Right cardiac atrium (tissue), 5 donors: ENCODE measurements at regions not wholly inside any gene's neighbourhood (a gene's known extent, or its start where the extent isn't known, plus 50 kb on each side); places are given as distances from the start of the nearest gene placed in this dataset.
"Not testable (repeated sequence)": the region's sequence is repeated elsewhere in the genome, so short reads cannot be mapped to it uniquely, and the experiment has no call there.

ENCODE experiments used
- ATAC-seq, 2 donors: fragments of 200-7000 bp; cut with Tn5 transposase; one replicate each; pipeline versions ENCODE4 v1.8.0 to v1.9.1; 2020; ENCODE audit warnings: moderate library complexity in 2 of 2, mild to moderate bottlenecking in 1 of 2
- DNase-seq, 3 donors: peaks; one replicate each; pipeline ENCODE4 v3.0.0-alpha.2; 2020
- H3K27ac ChIP-seq: one replicate; pipeline ENCODE4 v1.5.1; 2013; ENCODE audit warnings: mild to moderate bottlenecking, low read length, control low read depth, moderate library complexity
- H3K27me3 ChIP-seq: one replicate; pipeline ENCODE4 v1.6.1; 2013; ENCODE audit not compliant: control insufficient read depth, insufficient read depth
- H3K4me1 ChIP-seq: one replicate; pipeline ENCODE4 v1.6.1; 2013; ENCODE audit warnings: low read length; ENCODE audit not compliant: control insufficient read depth, insufficient read depth
- H3K4me3 ChIP-seq: one replicate; pipeline ENCODE4 v1.5.1; 2013; ENCODE audit warnings: low read length, control low read depth
- H3K9me3 ChIP-seq: one replicate; pipeline ENCODE4 v1.6.1; 2013; ENCODE audit warnings: low read length; ENCODE audit not compliant: control insufficient read depth
- WGBS: extraction: QIAGEN DNeasy Blood & Tissue Kit; methylation state at CpG from one replicate; pipeline ENCODE4 v1.1.7; 2013; 5-methylcytosine and 5-hydroxymethylcytosine counted together
- intact Hi-C, 4 donors: fragments of 100-400 bp; cut with DNase I; formaldehyde crosslinking; loops; one replicate each; pipeline versions ENCODE4 v1.11.0 to v1.14.0; 2022 to 2023
- donor health status: healthy with polysubstance abuse.
- donor health status: DM: no; HTN: yes; CAD: no.
- donor health status: DM: no; HTN: no; CAD: no.
- donor health status: DM: no; HTN: yes; CAD: no; lungs with severe emphysema.
- donor health status: DM: yes; HTN: yes; CAD: no.

GRCh38 chr4:114132199-114132598, 152.8 kb upstream of the ARSJ start:
- intact Hi-C loops: no loop called here
- H3K9me3 ChIP-seq: no peaks in the 10 kb centered on the region
- no peaks in the 10 kb centered on the region for H3K4me1 ChIP-seq
- H3K27me3 ChIP-seq: no peaks in the 10 kb centered on the region
- no peak overlapping the region for H3K27ac ChIP-seq
- H3K4me3 ChIP-seq: no peak overlapping the region
- DNase-seq (peak in 1 of 3 donors; percentile 19), ATAC-seq (no peak)
- 91% methylated on average over 1 of the region's 2 CpGs for WGBS

GRCh38 chr4:114132830-114133229, 153.4 kb upstream of the ARSJ start:
- intact Hi-C loops: no loop called here
- Histone ChIP-seq H3K27me3 (no peaks in the 10 kb centered on the region), H3K27ac (no peak overlapping the region), H3K4me3 (no peak overlapping the region), H3K4me1 (no peaks in the 10 kb centered on the region), H3K9me3 (no peaks in the 10 kb centered on the region)
- no peak for DNase-seq
- 88% methylated on average over 2 of the region's 2 CpGs for WGBS
- ATAC-seq: no peak

- no peak overlapping the region for H3K4me3 ChIP-seq
- ATAC-seq: no peak
- H3K27ac ChIP-seq: no peak overlapping the region
- no peak for DNase-seq
- H3K4me1 ChIP-seq: no peaks in the 10 kb centered on the region
- no peaks in the 10 kb centered on the region for H3K9me3 ChIP-seq
- intact Hi-C loops: no loop called here
- no peaks in the 10 kb centered on the region for H3K27me3 ChIP-seq
Measured at GRCh38 chr4:114136069-114136468, 156.6 kb upstream of the ARSJ start.

GRCh38 chr4:114137984-114138383, 158.5 kb upstream of the ARSJ start:
- WGBS: 88% methylated on average over 2 of the region's 2 CpGs
- no peaks in the 10 kb centered on the region for H3K9me3 ChIP-seq
- intact Hi-C loops: no loop called here
- no peak for ATAC-seq
- no peaks in the 10 kb centered on the region for H3K4me1 ChIP-seq
- H3K4me3 ChIP-seq: no peak overlapping the region
- H3K27me3 ChIP-seq: no peaks in the 10 kb centered on the region
- no peak for DNase-seq
- H3K27ac ChIP-seq: no peak overlapping the region

- Histone ChIP-seq H3K27me3 (no peaks in the 10 kb centered on the region), H3K4me3 (no peak overlapping the region), H3K27ac (no peak overlapping the region), H3K4me1 (no peaks in the 10 kb centered on the region), H3K9me3 (no peaks in the 10 kb centered on the region)
- 81% methylated on average over 10 of the region's 10 CpGs for WGBS
- DNase-seq (peak in 1 of 3 donors; percentile 16), ATAC-seq (no peak)
- intact Hi-C loops: no loop called here
Measured at GRCh38 chr4:114146947-114147618, 167.6 kb upstream of the ARSJ start.

GRCh38 chr4:114147619-114148208, 168.3 kb upstream of the ARSJ start:
- H3K4me3 ChIP-seq, H3K27me3 ChIP-seq, intact Hi-C loops, ATAC-seq, H3K9me3 ChIP-seq, H3K27ac ChIP-seq, H3K4me1 ChIP-seq, DNase-seq: not testable (repeated sequence)
- 88% methylated on average over 17 of the region's 17 CpGs for WGBS

GRCh38 chr4:114148372-114149070, 169.1 kb upstream of the ARSJ start:
- H3K27ac ChIP-seq, H3K4me1 ChIP-seq, H3K27me3 ChIP-seq, H3K9me3 ChIP-seq, intact Hi-C loops, ATAC-seq, H3K4me3 ChIP-seq: not testable (repeated sequence)
- 95% methylated on average over 27 of the region's 27 CpGs for WGBS
- DNase-seq: peak in 1 of 3 donors; percentile 28

- DNase-seq (no peak), ATAC-seq (no peak)
- WGBS: 95% methylated on average over 1 of the region's 1 CpG
- Histone ChIP-seq H3K9me3 (no peaks in the 10 kb centered on the region), H3K27ac (no peak overlapping the region), H3K4me1 (no peaks in the 10 kb centered on the region), H3K27me3 (no peaks in the 10 kb centered on the region), H3K4me3 (no peak overlapping the region)
- intact Hi-C loops: no loop called here
Measured at GRCh38 chr4:114156371-114156770, 176.9 kb upstream of the ARSJ start.

- no peaks in the 10 kb centered on the region for H3K27me3 ChIP-seq
- no peaks in the 10 kb centered on the region for H3K9me3 ChIP-seq
- H3K4me3 ChIP-seq: no peak overlapping the region
- no peak for DNase-seq
- no peak for ATAC-seq
- no peaks in the 10 kb centered on the region for H3K4me1 ChIP-seq
- intact Hi-C loops: no loop called here
- H3K27ac ChIP-seq: no peak overlapping the region
Measured at GRCh38 chr4:114161809-114162208, 182.4 kb upstream of the ARSJ start.

GRCh38 chr4:114163051-114163450, 183.6 kb upstream of the ARSJ start:
- no peak overlapping the region for H3K4me3 ChIP-seq
- no peaks in the 10 kb centered on the region for H3K27me3 ChIP-seq
- no peak overlapping the region for H3K27ac ChIP-seq
- no peaks in the 10 kb centered on the region for H3K9me3 ChIP-seq
- intact Hi-C loops: no loop called here
- 96% methylated on average over 4 of the region's 4 CpGs for WGBS
- ATAC-seq (no peak), DNase-seq (no peak)
- H3K4me1 ChIP-seq: no peaks in the 10 kb centered on the region

- Histone ChIP-seq H3K27ac (no peak overlapping the region), H3K9me3 (no peaks in the 10 kb centered on the region), H3K27me3 (no peaks in the 10 kb centered on the region), H3K4me1 (no peaks in the 10 kb centered on the region), H3K4me3 (no peak overlapping the region)
- intact Hi-C loops: no loop called here
- DNase-seq: no peak
- no peak for ATAC-seq
- 82% methylated on average over 3 of the region's 3 CpGs for WGBS
Measured at GRCh38 chr4:114173968-114174367, 194.5 kb upstream of the ARSJ start.
